Lung (tissue), 11 donors: ENCODE measurements at regions not wholly inside any gene's neighbourhood (a gene's known extent, or its start where the extent isn't known, plus 50 kb on each side); places are given as distances from the start of the nearest gene placed in this dataset.

Experiments
- ATAC-seq: fragments of 200-7000 bp; cut with Tn5 transposase; one replicate; pipeline ENCODE4 v1.9.1; 2020; ENCODE audit warnings: moderate number of reproducible peaks; ENCODE audit not compliant: insufficient read depth, low FRiP score
- DNase-seq, 3 donors: peaks; one replicate each; pipeline ENCODE4 v3.0.0-alpha.2; 2013 to 2017
- H3K27ac ChIP-seq, 2 donors: one replicate each; pipeline ENCODE4 v1.5.1; 2013; ENCODE audit warnings: mild to moderate bottlenecking in 2 of 2, moderate library complexity in 2 of 2, control low read depth in 1 of 2, inconsistent platforms in 1 of 2, low read depth in 1 of 2, low read length in 1 of 2
- H3K27me3 ChIP-seq, 3 donors: one replicate each; pipeline ENCODE4 v1.5.1; 2013; ENCODE audit warnings: low read length in 2 of 3; ENCODE audit not compliant: control insufficient read depth in 3 of 3, insufficient read depth in 3 of 3
- H3K36me3 ChIP-seq, 4 donors: one replicate each; pipeline ENCODE4 v1.5.1; 2013; ENCODE audit warnings: low read length in 4 of 4, mild to moderate bottlenecking in 1 of 4, moderate library complexity in 1 of 4; ENCODE audit not compliant: control insufficient read depth in 4 of 4, insufficient read depth in 4 of 4
- H3K4me1 ChIP-seq, 5 donors: one replicate each; pipeline ENCODE4 v1.5.1; 2013; ENCODE audit warnings: low read length in 5 of 5, mild to moderate bottlenecking in 2 of 5, moderate library complexity in 1 of 5; ENCODE audit not compliant: control insufficient read depth in 5 of 5, insufficient read depth in 5 of 5
- H3K4me3 ChIP-seq: one replicate; pipeline ENCODE4 v1.5.1; 2013; ENCODE audit warnings: mild to moderate bottlenecking, control low read depth, moderate library complexity
- H3K9ac ChIP-seq, 2 donors: one replicate each; pipeline ENCODE4 v1.5.1; 2013; ENCODE audit warnings: low read length in 2 of 2, control low read depth in 1 of 2; ENCODE audit not compliant: insufficient read depth in 1 of 2
- H3K9me3 ChIP-seq, 4 donors: one replicate each; pipeline ENCODE4 v1.5.1; 2013; ENCODE audit warnings: low read length in 3 of 4, mild to moderate bottlenecking in 1 of 4, moderate library complexity in 1 of 4; ENCODE audit not compliant: control insufficient read depth in 4 of 4, insufficient read depth in 3 of 4
- WGBS, 2 donors: extraction: QIAGEN DNeasy Blood & Tissue Kit; methylation state at CpG; one replicate each; pipeline ENCODE4 v1.1.7; 2013; 5-methylcytosine and 5-hydroxymethylcytosine counted together
- TF ChIP-seq, protein P1 (sequence below): IDR thresholded peaks from 2 replicates; pipeline ENCODE4 v1.5.1; 2012; ENCODE audit warnings: mild to moderate bottlenecking; ENCODE audit errors: control extremely low read depth, extremely low read depth
- donor health status: control.
- donor health status: control.
- donor health status: Bipolar disorder and iron deficiency.
- donor health status: healthy.
- donor health status: DM: yes; HTN: yes; CAD: no.

DNA sequence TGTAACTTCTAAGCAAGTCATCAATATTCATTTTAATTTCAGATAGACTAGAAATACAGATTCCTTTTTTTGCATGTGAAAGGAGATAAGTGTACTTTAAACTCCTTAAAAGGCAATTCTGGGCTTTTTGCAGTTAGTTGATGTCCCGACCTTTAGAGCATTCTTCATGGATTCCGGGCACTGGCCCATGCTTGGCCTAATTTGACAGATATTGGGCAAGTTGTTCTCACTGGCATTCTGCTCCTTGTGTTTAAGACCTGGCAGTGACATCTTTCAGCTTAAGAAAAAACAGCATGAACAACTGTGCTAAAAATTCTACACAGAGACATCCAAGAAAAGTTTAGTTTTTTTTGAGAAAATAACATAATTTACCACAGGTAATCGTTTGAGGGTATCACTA is 1037.2 kb downstream of the PCDH18 start:
- Histone ChIP-seq H3K27ac (no peak overlapping the region), H3K4me1 (no peaks in the 10 kb centered on the region), H3K4me3 (no peak overlapping the region), H3K36me3 (no peaks in the 10 kb centered on the region), H3K9me3 (no peaks in the 10 kb centered on the region), H3K27me3 (no peaks in the 10 kb centered on the region), H3K9ac (no peak overlapping the region)
- WGBS, 2 donors, result 66 to 76% methylated on average over 3 of the region's 3 CpGs
- ATAC-seq, result no peak
- DNase-seq, result peak; percentile 45 to 74 (median 65)
- TF ChIP-seq, protein P1, sequence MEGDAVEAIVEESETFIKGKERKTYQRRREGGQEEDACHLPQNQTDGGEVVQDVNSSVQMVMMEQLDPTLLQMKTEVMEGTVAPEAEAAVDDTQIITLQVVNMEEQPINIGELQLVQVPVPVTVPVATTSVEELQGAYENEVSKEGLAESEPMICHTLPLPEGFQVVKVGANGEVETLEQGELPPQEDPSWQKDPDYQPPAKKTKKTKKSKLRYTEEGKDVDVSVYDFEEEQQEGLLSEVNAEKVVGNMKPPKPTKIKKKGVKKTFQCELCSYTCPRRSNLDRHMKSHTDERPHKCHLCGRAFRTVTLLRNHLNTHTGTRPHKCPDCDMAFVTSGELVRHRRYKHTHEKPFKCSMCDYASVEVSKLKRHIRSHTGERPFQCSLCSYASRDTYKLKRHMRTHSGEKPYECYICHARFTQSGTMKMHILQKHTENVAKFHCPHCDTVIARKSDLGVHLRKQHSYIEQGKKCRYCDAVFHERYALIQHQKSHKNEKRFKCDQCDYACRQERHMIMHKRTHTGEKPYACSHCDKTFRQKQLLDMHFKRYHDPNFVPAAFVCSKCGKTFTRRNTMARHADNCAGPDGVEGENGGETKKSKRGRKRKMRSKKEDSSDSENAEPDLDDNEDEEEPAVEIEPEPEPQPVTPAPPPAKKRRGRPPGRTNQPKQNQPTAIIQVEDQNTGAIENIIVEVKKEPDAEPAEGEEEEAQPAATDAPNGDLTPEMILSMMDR, result no peak

GRCh38 chr4:136489101-136489500 is 1043.2 kb downstream of the PCDH18 start:
- Histone ChIP-seq H3K9ac (no peak overlapping the region), H3K27me3 (no peaks in the 10 kb centered on the region), H3K4me3 (no peak overlapping the region), H3K4me1 (no peaks in the 10 kb centered on the region), H3K36me3 (no peaks in the 10 kb centered on the region), H3K27ac (no peak overlapping the region), H3K9me3 (peaks cover 0 to 2% (median 0%) of the 10 kb centered on the region in 4 donors)
- no peak for ATAC-seq
- DNase-seq, result no peak
- WGBS, 2 donors, result 72 to 73% methylated on average over 4 of the region's 4 CpGs
- TF ChIP-seq, protein P1, result no peak

DNA sequence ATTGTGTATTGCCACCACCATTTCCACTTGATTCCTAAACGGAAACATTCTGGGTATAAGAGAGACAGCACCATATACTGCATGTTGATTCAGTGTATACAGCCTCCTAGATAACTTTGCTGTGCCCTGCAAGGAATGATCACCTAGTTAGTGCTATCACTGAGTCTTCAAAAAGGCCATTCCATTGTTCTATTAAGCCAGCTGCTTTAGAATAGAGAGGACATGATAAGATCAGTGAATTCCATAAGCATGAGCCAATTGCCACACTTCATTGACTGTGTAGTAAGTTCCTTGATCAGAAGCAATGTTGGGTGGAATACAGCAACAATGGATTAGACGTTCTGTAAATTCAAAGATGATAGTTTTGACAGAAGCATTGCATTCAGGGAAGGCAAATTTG is 1047.3 kb downstream of the PCDH18 start:
- Histone ChIP-seq H3K27me3 (no peaks in the 10 kb centered on the region), H3K27ac (no peak overlapping the region), H3K36me3 (no peaks in the 10 kb centered on the region), H3K9ac (no peak overlapping the region), H3K9me3 (peaks cover 0 to 2% (median 0%) of the 10 kb centered on the region in 4 donors), H3K4me1 (no peaks in the 10 kb centered on the region), H3K4me3 (no peak overlapping the region)
- peak in 1 of 3 donors; percentile 5 for DNase-seq
- TF ChIP-seq, protein P1, result no peak
- 58 to 60% methylated on average over 2 of the region's 2 CpGs for WGBS, 2 donors
- ATAC-seq, result no peak

DNA sequence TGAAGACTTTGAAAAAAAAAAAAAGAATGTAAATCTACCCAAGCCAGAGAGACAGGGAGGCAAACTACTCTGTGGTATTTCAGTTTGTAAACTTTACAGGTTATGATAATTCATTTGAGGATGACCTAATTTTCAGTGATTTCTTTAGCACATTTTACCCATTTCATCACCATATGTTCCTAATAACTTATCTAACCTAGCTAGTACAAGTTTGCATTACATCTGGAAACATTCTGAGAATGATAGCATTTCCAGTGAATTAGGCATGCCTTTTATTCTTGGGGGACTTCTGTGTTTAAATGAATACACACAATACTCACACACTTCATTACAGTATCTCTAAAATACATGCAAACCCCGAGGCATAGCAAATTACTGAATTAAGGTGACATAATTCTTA is 1055.5 kb downstream of the PCDH18 start:
- ATAC-seq, result no peak
- TF ChIP-seq, protein P1, result no peak
- H3K27me3 ChIP-seq, result no peaks in the 10 kb centered on the region
- H3K9ac ChIP-seq, result no peak overlapping the region
- no peak overlapping the region for H3K27ac ChIP-seq
- no peaks in the 10 kb centered on the region for H3K36me3 ChIP-seq
- 79 to 89% methylated on average over 1 of the region's 1 CpG for WGBS, 2 donors
- H3K4me1 ChIP-seq, result no peaks in the 10 kb centered on the region
- no peaks in the 10 kb centered on the region for H3K9me3 ChIP-seq
- no peak for DNase-seq
- H3K4me3 ChIP-seq, result no peak overlapping the region
